ENCODE measurements at regions not wholly inside any gene's neighbourhood (a gene's known extent, or its start where the extent isn't known, plus 50 kb on each side); places are given as distances from the start of the nearest gene placed in this dataset.
"Not testable (repeated sequence)": the region's sequence is repeated elsewhere in the genome, so short reads cannot be mapped to it uniquely, and the experiment has no call there.

DNA sequence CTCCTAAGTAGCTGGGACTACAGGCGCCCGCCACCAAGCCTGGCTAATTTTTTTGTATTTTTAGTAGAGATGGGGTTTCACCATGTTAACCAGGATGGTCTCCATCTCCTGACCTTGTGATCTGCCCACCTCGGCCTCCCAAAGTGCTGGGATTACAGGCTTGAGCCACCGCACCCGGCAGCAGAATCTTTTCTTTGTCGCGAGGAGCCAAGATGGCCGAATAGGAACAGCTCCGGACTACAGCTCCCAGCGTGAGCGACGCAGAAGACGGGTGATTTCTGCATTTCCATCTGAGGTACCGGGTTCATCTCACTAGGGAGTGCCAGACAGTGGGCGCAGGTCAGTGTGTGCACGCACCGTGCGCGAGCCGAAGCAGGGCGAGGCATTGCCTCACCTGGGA, 112.3 kb upstream of the ITGA6 start:
- TF ChIP-seq, protein P1, sequence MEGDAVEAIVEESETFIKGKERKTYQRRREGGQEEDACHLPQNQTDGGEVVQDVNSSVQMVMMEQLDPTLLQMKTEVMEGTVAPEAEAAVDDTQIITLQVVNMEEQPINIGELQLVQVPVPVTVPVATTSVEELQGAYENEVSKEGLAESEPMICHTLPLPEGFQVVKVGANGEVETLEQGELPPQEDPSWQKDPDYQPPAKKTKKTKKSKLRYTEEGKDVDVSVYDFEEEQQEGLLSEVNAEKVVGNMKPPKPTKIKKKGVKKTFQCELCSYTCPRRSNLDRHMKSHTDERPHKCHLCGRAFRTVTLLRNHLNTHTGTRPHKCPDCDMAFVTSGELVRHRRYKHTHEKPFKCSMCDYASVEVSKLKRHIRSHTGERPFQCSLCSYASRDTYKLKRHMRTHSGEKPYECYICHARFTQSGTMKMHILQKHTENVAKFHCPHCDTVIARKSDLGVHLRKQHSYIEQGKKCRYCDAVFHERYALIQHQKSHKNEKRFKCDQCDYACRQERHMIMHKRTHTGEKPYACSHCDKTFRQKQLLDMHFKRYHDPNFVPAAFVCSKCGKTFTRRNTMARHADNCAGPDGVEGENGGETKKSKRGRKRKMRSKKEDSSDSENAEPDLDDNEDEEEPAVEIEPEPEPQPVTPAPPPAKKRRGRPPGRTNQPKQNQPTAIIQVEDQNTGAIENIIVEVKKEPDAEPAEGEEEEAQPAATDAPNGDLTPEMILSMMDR (IDR thresholded peaks at IDR 0.05), result not testable (repeated sequence)
- not testable (repeated sequence) for TF ChIP-seq EP300, POLR2A (IDR thresholded peaks at IDR 0.05)
